Urinary bladder (tissue), 3 donors: ENCODE measurements at regions not wholly inside any gene's neighbourhood (a gene's known extent, or its start where the extent isn't known, plus 50 kb on each side); places are given as distances from the start of the nearest gene placed in this dataset.
"Not testable (repeated sequence)": the region's sequence is repeated elsewhere in the genome, so short reads cannot be mapped to it uniquely, and the experiment has no call there.

Source experiments
- DNase-seq: peaks from one replicate; pipeline ENCODE4 v3.0.0-alpha.2; 2015; ENCODE audit errors: extremely low spot score
- H3K27ac ChIP-seq: one replicate; pipeline ENCODE4 v1.5.1; 2013; ENCODE audit warnings: low read depth, mild to moderate bottlenecking, moderate library complexity
- H3K36me3 ChIP-seq: one replicate; pipeline ENCODE4 v1.6.1; 2013; ENCODE audit warnings: mild to moderate bottlenecking, moderate library complexity; ENCODE audit not compliant: insufficient read depth
- H3K4me1 ChIP-seq: one replicate; pipeline ENCODE4 v1.6.1; 2013; ENCODE audit warnings: mild to moderate bottlenecking, moderate library complexity; ENCODE audit not compliant: insufficient read depth
- H3K4me3 ChIP-seq: one replicate; pipeline ENCODE4 v1.5.1; 2013; ENCODE audit warnings: low read depth, low read length
- WGBS: extraction: QIAGEN DNeasy Blood & Tissue Kit; methylation state at CpG from one replicate; pipeline ENCODE4 v1.1.7; 2013; 5-methylcytosine and 5-hydroxymethylcytosine counted together
- donor health status: healthy with polysubstance abuse.
- donor health status: healthy.

GRCh38 chr5:12679731-12680130, 775.5 kb upstream of the CTNND2 start:
- no peak overlapping the region for H3K4me3 ChIP-seq
- no peaks in the 10 kb centered on the region for H3K36me3 ChIP-seq
- H3K27ac ChIP-seq: no peak overlapping the region
- DNase-seq: no peak
- H3K4me1 ChIP-seq: no peaks in the 10 kb centered on the region

GRCh38 chr5:12675959-12676358, 771.7 kb upstream of the CTNND2 start:
- WGBS: 92% methylated on average over 6 of the region's 6 CpGs
- H3K4me3 ChIP-seq: no peak overlapping the region
- no peaks in the 10 kb centered on the region for H3K4me1 ChIP-seq
- no peaks in the 10 kb centered on the region for H3K36me3 ChIP-seq
- no peak for DNase-seq
- no peak overlapping the region for H3K27ac ChIP-seq

- no peaks in the 10 kb centered on the region for H3K36me3 ChIP-seq
- no peak overlapping the region for H3K27ac ChIP-seq
- 88% methylated on average over 3 of the region's 3 CpGs for WGBS
- no peaks in the 10 kb centered on the region for H3K4me1 ChIP-seq
- H3K4me3 ChIP-seq: no peak overlapping the region
- no peak for DNase-seq
These were observed 767.9 kb upstream of the CTNND2 start for GRCh38 chr5:12672141-12672540.

- no peak overlapping the region for H3K27ac ChIP-seq
- WGBS: 85% methylated on average over 2 of the region's 2 CpGs
- H3K36me3 ChIP-seq: no peaks in the 10 kb centered on the region
- H3K4me1 ChIP-seq: no peaks in the 10 kb centered on the region
- H3K4me3 ChIP-seq: no peak overlapping the region
- DNase-seq: no peak
These were observed 765.1 kb upstream of the CTNND2 start for GRCh38 chr5:12669326-12669725.

- Histone ChIP-seq H3K4me3 (no peak overlapping the region), H3K27ac (no peak overlapping the region), H3K4me1 (no peaks in the 10 kb centered on the region), H3K36me3 (no peaks in the 10 kb centered on the region)
- WGBS: 72% methylated on average over 4 of the region's 4 CpGs
- no peak for DNase-seq
These were observed 764.3 kb upstream of the CTNND2 start for GRCh38 chr5:12668564-12668963.

DNA sequence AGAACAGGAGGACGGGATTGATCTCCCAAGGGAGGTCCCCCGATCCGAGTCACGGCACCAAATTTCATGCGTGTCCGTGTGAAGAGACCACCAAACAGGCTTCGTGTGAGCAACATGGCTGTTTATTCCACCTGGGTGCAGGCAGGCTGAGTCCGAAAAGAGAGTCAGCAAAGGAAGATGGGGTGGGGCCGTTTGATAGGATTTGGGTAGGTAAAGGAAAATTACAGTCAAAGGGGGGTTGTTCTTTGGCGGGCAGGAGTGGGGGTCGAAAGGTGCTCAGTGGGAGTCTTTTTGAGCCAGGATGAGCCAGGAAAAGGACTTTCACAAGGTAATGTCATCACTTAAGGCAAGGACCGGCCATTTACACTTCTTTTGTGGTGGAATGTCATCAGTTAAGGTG, 763.6 kb upstream of the CTNND2 start:
- H3K4me3 ChIP-seq, DNase-seq, H3K36me3 ChIP-seq, H3K27ac ChIP-seq, H3K4me1 ChIP-seq: not testable (repeated sequence)
- 92% methylated on average over 12 of the region's 12 CpGs for WGBS

- not testable (repeated sequence) for DNase-seq, H3K27ac ChIP-seq, H3K4me1 ChIP-seq, H3K36me3 ChIP-seq, H3K4me3 ChIP-seq
- 93% methylated on average over 8 of the region's 13 CpGs for WGBS
These were observed 761.5 kb upstream of the CTNND2 start for GRCh38 chr5:12665772-12666171.

DNA sequence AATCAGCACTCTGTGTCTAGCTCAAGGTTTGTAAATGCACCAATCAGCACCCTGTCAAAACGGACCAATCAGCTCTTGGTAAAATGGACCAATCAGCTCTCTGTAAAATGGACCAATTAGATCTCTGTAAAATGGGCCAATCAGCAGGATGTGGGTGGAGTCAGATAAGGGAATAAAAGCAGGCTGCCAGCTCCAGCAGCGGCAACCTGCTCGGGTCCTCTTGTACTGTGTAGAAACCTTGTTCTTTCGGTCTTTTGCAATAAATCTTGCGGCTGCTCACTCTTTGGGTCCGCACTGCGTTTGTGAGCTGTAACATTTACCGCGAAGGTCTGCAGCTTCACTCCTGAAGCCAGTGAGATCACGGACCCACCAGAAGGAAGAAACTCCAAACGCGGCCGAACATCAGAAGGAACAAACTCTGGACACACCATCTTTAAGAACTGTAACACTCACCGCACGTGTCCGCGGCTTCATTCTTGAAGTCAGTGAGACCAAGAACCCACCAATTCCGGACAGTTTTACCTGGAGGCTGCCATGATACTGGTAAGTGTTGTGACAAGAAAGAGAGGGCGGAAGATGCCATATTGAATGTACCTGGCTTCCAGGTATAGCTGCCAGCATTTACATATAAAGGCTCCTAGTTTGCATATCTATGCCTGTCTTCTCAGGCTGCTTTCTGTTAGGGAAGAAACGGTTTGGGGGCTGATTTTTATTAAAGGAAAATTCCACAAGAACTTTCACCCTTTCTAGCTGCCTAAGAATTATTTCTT, 758.5 kb upstream of the CTNND2 start:
- no peaks in the 10 kb centered on the region for H3K4me1 ChIP-seq
- H3K36me3 ChIP-seq: no peaks in the 10 kb centered on the region
- H3K27ac ChIP-seq: no peak overlapping the region
- WGBS: 89% methylated on average over 20 of the region's 20 CpGs
- DNase-seq: no peak
- no peak overlapping the region for H3K4me3 ChIP-seq

DNA sequence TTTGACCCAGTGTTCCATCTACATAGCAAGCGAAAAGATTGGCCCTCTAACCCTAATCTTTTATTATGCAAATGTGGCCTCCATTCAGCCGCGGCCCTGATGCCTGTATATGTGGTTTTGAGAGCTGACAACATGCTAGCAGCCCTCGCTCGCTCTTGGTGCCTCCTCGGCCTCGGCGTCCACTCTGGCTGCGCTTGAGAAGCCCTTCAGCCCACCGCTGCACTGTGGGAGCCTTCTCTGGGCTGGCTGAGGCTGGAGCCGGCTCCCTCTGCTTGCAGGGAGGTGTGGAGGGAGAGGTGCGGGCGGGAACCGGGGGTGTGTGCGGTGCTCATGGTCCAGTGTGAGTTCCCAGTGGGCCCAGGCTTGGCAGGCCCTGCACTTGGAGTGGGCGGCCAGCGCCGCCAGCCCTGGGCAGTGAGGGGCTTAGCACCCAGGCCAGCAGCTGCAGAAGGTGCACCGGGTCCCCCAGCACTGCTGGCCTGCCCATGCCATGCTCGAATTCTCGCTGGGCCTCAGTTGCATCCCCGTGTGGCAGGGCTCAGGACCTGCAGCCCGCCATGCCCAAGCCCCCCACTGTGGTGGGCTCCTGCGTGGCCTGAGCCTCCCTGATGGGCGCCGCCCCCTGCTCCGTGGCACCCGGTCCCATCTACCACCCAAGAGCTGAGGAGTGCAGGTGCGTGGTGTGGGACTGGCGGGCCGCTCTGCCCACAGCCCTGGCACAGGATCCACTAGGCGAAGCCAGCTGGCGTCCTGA, 757.5 kb upstream of the CTNND2 start:
- no peak overlapping the region for H3K27ac ChIP-seq
- no peaks in the 10 kb centered on the region for H3K36me3 ChIP-seq
- no peak for DNase-seq
- 93% methylated on average over 33 of the region's 33 CpGs for WGBS
- H3K4me1 ChIP-seq: no peaks in the 10 kb centered on the region
- H3K4me3 ChIP-seq: no peak overlapping the region

DNA sequence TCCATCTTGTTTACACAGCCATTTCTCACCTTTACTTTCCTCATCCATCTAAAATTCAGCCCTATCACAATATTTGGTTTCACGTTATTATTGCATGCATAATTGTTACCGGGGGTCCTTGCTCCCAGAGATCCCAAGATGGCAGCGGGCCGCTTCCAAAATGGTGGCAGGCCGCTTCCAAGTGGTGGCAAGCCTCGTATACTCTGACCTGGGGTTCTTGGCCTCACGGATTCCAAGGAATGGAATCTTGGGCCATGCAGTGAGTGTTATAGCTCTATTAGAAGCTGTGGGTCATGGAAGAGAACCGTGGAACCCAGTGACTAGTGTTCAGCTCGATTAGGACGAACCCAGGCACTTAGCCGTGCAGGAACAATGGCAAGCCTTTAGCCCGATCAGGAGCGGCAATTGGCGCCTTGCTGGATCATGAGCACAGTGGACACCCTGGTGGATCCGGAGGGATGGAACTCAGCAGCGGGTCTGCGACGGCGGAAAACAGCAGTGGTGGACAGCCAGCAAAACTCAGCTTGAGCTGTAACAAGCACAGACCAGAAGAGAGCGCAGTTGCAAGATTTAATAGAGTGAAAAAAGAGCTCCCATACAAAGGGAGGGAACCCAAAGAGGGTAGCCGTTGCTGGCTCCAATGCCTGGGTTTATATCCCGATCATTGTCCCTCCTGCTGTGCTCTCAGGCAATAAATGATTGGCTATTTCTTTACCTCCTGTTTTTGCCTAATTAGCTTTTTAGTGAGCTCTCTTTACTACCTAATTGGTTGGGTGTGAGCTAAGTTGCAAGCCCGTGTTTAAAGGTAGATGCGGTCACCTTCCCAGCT, 756.2 kb upstream of the CTNND2 start:
- not testable (repeated sequence) for H3K36me3 ChIP-seq, H3K4me1 ChIP-seq, H3K27ac ChIP-seq, DNase-seq, H3K4me3 ChIP-seq
- 87% methylated on average over 24 of the region's 24 CpGs for WGBS

- H3K27ac ChIP-seq: no peak overlapping the region
- WGBS: 83% methylated on average over 4 of the region's 4 CpGs
- no peaks in the 10 kb centered on the region for H3K4me1 ChIP-seq
- no peak for DNase-seq
- no peak overlapping the region for H3K4me3 ChIP-seq
- no peaks in the 10 kb centered on the region for H3K36me3 ChIP-seq
These were observed 755.4 kb upstream of the CTNND2 start for GRCh38 chr5:12659686-12660085.

DNA sequence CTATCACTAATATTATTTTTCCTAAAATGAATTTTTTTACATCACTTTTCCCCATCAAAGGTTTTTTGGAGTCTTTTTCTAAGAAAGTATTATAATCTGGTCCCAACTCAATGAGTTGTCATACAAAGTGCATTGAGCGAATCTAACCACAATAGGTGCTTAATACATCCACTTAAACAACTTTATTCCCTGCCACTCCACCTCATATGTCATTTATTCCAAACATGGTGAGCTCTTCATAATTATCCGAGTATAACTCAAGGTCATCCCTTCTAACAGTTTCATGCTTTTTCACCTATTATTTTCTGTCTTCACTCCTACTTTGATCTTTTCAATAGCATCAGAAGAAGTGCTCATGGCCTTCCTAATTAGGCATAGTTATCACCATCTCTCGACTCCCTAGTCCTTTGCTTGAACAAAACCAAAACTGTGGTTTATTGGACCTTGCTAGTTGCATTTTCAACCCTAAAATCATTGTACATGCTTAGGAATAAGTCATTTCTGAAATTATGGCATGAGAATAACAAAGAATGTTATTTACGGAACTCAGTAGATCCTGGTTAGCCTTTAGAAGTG, 754.7 kb upstream of the CTNND2 start:
- H3K27ac ChIP-seq: no peak overlapping the region
- H3K36me3 ChIP-seq: no peaks in the 10 kb centered on the region
- WGBS: 79% methylated on average over 4 of the region's 4 CpGs
- DNase-seq: no peak
- no peak overlapping the region for H3K4me3 ChIP-seq
- H3K4me1 ChIP-seq: no peaks in the 10 kb centered on the region

DNA sequence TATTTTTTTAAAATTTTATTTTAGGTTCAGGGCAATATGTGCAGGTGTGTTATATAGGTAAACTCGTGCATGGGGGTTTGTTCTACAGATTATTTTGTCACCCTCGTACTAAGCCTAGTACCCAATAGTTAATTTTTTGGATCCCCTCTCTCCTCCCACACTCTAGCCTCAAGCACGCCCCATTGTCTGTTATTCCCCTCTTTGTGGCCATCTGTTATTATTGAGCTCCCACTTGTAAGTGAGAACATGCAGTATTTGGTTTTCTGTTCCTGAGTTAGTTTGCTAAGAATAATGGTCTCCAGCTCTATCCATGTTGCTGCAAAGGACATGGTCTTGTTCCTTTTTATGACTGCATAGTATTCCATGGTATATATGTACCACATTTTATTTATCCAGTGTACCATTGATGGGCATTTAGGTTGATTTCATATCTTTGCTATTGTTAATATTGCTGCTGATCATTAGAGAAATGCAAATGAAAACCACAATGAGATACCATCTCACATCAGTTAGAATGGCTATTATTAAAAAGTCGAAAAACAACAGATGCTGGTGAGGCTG, 753.7 kb upstream of the CTNND2 start:
- H3K4me1 ChIP-seq, H3K36me3 ChIP-seq, H3K4me3 ChIP-seq, DNase-seq, H3K27ac ChIP-seq: not testable (repeated sequence)
- 81% methylated on average over 4 of the region's 4 CpGs for WGBS
